H1 (cell line): ENCODE measurements at regions not wholly inside any gene's neighbourhood (a gene's known extent, or its start where the extent isn't known, plus 50 kb on each side); places are given as distances from the start of the nearest gene placed in this dataset.

Experiments used
- CTCF ChIP-seq, 3 experiments: IDR thresholded peaks; 1 replicate in 2 of 3; 2 replicates in 1 of 3; pipeline versions ENCODE4 v1.5.1 to v1.6.1; 2011; ENCODE audit warnings: low read length in 3 of 3, mild to moderate bottlenecking in 3 of 3, inconsistent platforms in 2 of 3, low read depth in 1 of 3, moderate library complexity in 1 of 3; ENCODE audit not compliant: insufficient read depth in 1 of 3; ENCODE audit errors: control extremely low read depth in 1 of 3
- MAFK ChIP-seq: IDR thresholded peaks from 2 replicates; pipeline ENCODE4 v1.6.1; 2012; ENCODE audit warnings: low read depth, mild to moderate bottlenecking, improper control_type of control experiment, low read length
- MAX ChIP-seq: IDR thresholded peaks from 2 replicates; pipeline ENCODE4 v1.6.1; 2012; ENCODE audit warnings: inconsistent platforms
- SUZ12 ChIP-seq: fragments of 200-600 bp; sonication (generic); IDR thresholded peaks from 2 replicates; pipeline ENCODE4 v1.6.1; 2012; ENCODE audit warnings: mild to moderate bottlenecking, inconsistent platforms, low read length, moderate library complexity, mixed read lengths

GRCh38 chr5:39579750-39580149, 155.0 kb upstream of the DAB2 start:
- TF ChIP-seq MAFK (no peak), MAX (no peak), CTCF (IDR thresholded peaks at IDR 0.05; ENCODE audit: control extremely low read depth in 1 of 3, insufficient read depth in 1 of 3, low read depth in 1 of 3, low read length in 3 of 3) (no peak), SUZ12 (no peak)
